K562 (cell line): ENCODE measurements at regions not wholly inside any gene's neighbourhood (a gene's known extent, or its start where the extent isn't known, plus 50 kb on each side); places are given as distances from the start of the nearest gene placed in this dataset.

Experiments used
- ATAC-seq: fragments of 200-7000 bp; cut with Tn5 transposase; 3 replicates; pipeline ENCODE4 v1.9.1; 2020; ENCODE audit warnings: moderate library complexity
- BruUV-seq: library from RNA; stranded (reverse); fragments of 400-500 nt; replicated peaks from 2 replicates; lab custom pipeline; 2021; lab: Mats Ljungman, UMichigan
- CTCF ChIA-PET: fragments of 300-600 bp; formaldehyde crosslinking; extraction: SDS; loops from one replicate; lab custom pipeline; 2021; ENCODE audit warnings: low intra/inter-chr PET ratio; lab: Yijun Ruan, JAX
- POLR2A ChIA-PET: fragments of 300-600, 350-650 bp; sonication (Branson Sonifier 250); formaldehyde crosslinking; extraction: SDS; loops from one replicate; lab custom pipeline; 2021; ENCODE audit warnings: antibody characterized with exemption, inconsistent platforms; lab: Yijun Ruan, JAX
- DNase-seq, 4 experiments: peaks; one replicate each; pipeline versions ENCODE4 v3.0.0 to v3.0.0-alpha.2; 2011 to 2018; ENCODE audit warnings: low spot score in 3 of 4, mixed read lengths in 3 of 4; ENCODE audit errors: extremely low read depth in 1 of 4
- FAIRE-seq: peaks from 2 replicates; lab custom pipeline; 2011; peaks lifted over from hg19 to GRCh38; lab: Jason Lieb, UNC
- H2AFZ ChIP-seq: 2 replicates; pipeline ENCODE4 v1.6.0; 2011; ENCODE audit warnings: low read depth, low read length, control low read depth, inconsistent platforms
- H3K27ac ChIP-seq: fragments of 200-600 bp; 3 replicates; pipeline ENCODE4 v1.8.0; 2011; ENCODE audit warnings: low read depth, mild to moderate bottlenecking, control low read depth, inconsistent platforms, low read length, moderate library complexity, mixed read lengths; ENCODE audit errors: extremely low read depth
- H3K27me3 ChIP-seq, 2 experiments: fragments of 300-600 bp in 1 of 2; 2 replicates in 1 of 2; 3 replicates in 1 of 2; pipeline versions ENCODE4 v1.6.0 to v1.8.0; 2011; ENCODE audit warnings: inconsistent platforms in 2 of 2, low read length in 2 of 2, mild to moderate bottlenecking in 1 of 2, mixed read lengths in 1 of 2, moderate library complexity in 1 of 2; ENCODE audit not compliant: control insufficient read depth in 2 of 2, insufficient read depth in 2 of 2
- H3K36me3 ChIP-seq: fragments of 300-600 bp; 3 replicates; pipeline ENCODE4 v1.8.0; 2011; ENCODE audit warnings: mild to moderate bottlenecking, low read length, inconsistent platforms; ENCODE audit not compliant: control insufficient read depth, insufficient read depth
- H3K4me1 ChIP-seq, 2 experiments: fragments of 200-600 bp in 1 of 2; replicated peaks in 1 of 2; 2 replicates in 1 of 2; 3 replicates in 1 of 2; pipeline versions ENCODE4 v1.5.1 to v1.8.0; 2011; ENCODE audit warnings: inconsistent platforms in 2 of 2, low read length in 2 of 2, mild to moderate bottlenecking in 1 of 2, mixed read lengths in 1 of 2, moderate library complexity in 1 of 2; ENCODE audit not compliant: control insufficient read depth in 2 of 2, insufficient read depth in 2 of 2
- H3K4me2 ChIP-seq: 2 replicates; pipeline ENCODE4 v1.6.1; 2011; ENCODE audit warnings: low read length, control low read depth, inconsistent platforms, mixed read lengths; ENCODE audit not compliant: insufficient read depth
- H3K4me3 ChIP-seq: fragments of 200-600 bp; sonication (generic), shearing (Covaris generic); 2 replicates; pipeline ENCODE4 v1.5.1; 2016; ENCODE audit warnings: control low read depth, inconsistent platforms
- H3K79me2 ChIP-seq: fragments of 200-600 bp; 3 replicates; pipeline ENCODE4 v1.8.0; 2011; ENCODE audit warnings: low read length, inconsistent platforms; ENCODE audit not compliant: control insufficient read depth, insufficient read depth
- H3K9ac ChIP-seq, 2 experiments: 2 replicates each; pipeline versions ENCODE4 v1.6.0 to v1.6.1; 2011; ENCODE audit warnings: low read depth in 2 of 2, low read length in 2 of 2, control low read depth in 1 of 2, inconsistent platforms in 1 of 2, mild to moderate bottlenecking in 1 of 2, mixed read lengths in 1 of 2; ENCODE audit not compliant: insufficient read depth in 1 of 2
- H3K9me1 ChIP-seq: one replicate; pipeline ENCODE4 v1.6.0; 2011; ENCODE audit warnings: inconsistent platforms, mild to moderate bottlenecking, low read length, moderate library complexity; ENCODE audit not compliant: control insufficient read depth, insufficient read depth
- H3K9me3 ChIP-seq: replicated peaks from 2 replicates; pipeline ENCODE4 v1.5.1; 2011; ENCODE audit warnings: low read depth, low read length, inconsistent platforms; ENCODE audit not compliant: control insufficient read depth, insufficient read depth
- H4K20me1 ChIP-seq: replicated peaks from 2 replicates; pipeline ENCODE4 v1.6.1; 2011; ENCODE audit warnings: low read length, inconsistent platforms, mixed read lengths; ENCODE audit not compliant: control insufficient read depth, insufficient read depth
- ASH1L ChIP-seq: fragments of 450-650 bp; IDR thresholded peaks from 2 replicates; pipeline ENCODE4 v1.6.1; 2018; ENCODE audit warnings: borderline replicate concordance, mild to moderate bottlenecking, low read depth; ENCODE audit not compliant: partially characterized antibody
- ATF2 ChIP-seq: sonication (generic); formaldehyde crosslinking; IDR thresholded peaks from 2 replicates; pipeline ENCODE4 v1.8.1; 2022; ENCODE audit warnings: missing genetic modification reagents
- CUX1 ChIP-seq: fragments of 200-800 bp; sonication (Bioruptor generic); IDR thresholded peaks from 2 replicates; pipeline ENCODE4 v1.6.1; 2016; ENCODE audit warnings: missing genetic modification characterization, missing compliant biosample characterization
- DNMT1 ChIP-seq: fragments of 450-650 bp; IDR thresholded peaks from 2 replicates; pipeline ENCODE4 v1.6.1; 2016; ENCODE audit warnings: antibody characterized with exemption, mild to moderate bottlenecking
- HNRNPLL ChIP-seq: fragments of 200-400 bp; formaldehyde crosslinking; IDR thresholded peaks from 2 replicates; pipeline ENCODE4 v1.6.1; 2017; ENCODE audit warnings: low read length, low read depth, mild to moderate bottlenecking; ENCODE audit not compliant: poor library complexity, severe bottlenecking
- NEUROD1 ChIP-seq: fragments of 150-350 bp; IDR thresholded peaks from 2 replicates; pipeline ENCODE4 v1.6.1; 2014; ENCODE audit warnings: borderline replicate concordance, low read length, low read depth; ENCODE audit not compliant: partially characterized antibody
- PHF20 ChIP-seq: fragments of 450-650 bp; IDR thresholded peaks from 2 replicates; pipeline ENCODE4 v1.6.1; 2018; ENCODE audit not compliant: partially characterized antibody
- POLR2G ChIP-seq: fragments of 200-400 bp; formaldehyde crosslinking; IDR thresholded peaks from 2 replicates; pipeline ENCODE4 v1.6.1; 2017; ENCODE audit warnings: low read depth, mild to moderate bottlenecking, antibody characterized with exemption, low read length, moderate library complexity
- SIN3B ChIP-seq: fragments of 450-650 bp; IDR thresholded peaks from 2 replicates; pipeline ENCODE4 v1.6.1; 2017; ENCODE audit warnings: low read depth, mild to moderate bottlenecking, moderate library complexity
- SREBF1 ChIP-seq: fragments of 150-350 bp; IDR thresholded peaks from 2 replicates; pipeline ENCODE4 v1.6.1; 2014; ENCODE audit warnings: antibody characterized with exemption, low read depth, low read length, borderline replicate concordance
- ZBED1 ChIP-seq: IDR thresholded peaks from 2 replicates; pipeline ENCODE4 v1.6.1; 2014
- ZNF740 ChIP-seq, 3 experiments: fragments of 200-800 bp in 1 of 3; sonication (Bioruptor generic) in 1 of 3; sonication (generic) in 1 of 3; formaldehyde crosslinking in 1 of 3; IDR thresholded peaks; 2 replicates each; pipeline versions ENCODE4 v1.6.1 to v1.8.0; 2016 to 2022; ENCODE audit warnings: mild to moderate bottlenecking in 2 of 3, missing compliant biosample characterization in 2 of 3, missing genetic modification characterization in 2 of 3, missing genetic modification reagents in 1 of 3
- WGBS: fragments of 100-300 bp; shearing (Covaris generic); methylation state at CpG from one replicate; pipeline ENCODE4 v1.1.6; 2016; ENCODE audit warnings: low coverage, mixed read lengths; ENCODE audit not compliant: insufficient coverage; ENCODE audit errors: missing lambda C conversion rate; 5-methylcytosine and 5-hydroxymethylcytosine counted together
- in situ Hi-C: fragments of 300-500 bp; cut with MboI; formaldehyde crosslinking; loops from 4 replicates; pipeline ENCODE4 v1.15.0; 2018; ENCODE audit warnings: inconsistent platforms, mixed read lengths
- intact Hi-C: fragments of 100-400 bp; cut with micrococcal nuclease; formaldehyde crosslinking; loops from 2 replicates; pipeline ENCODE4 v1.14.2; 2022

- ATAC-seq, result no peak
- Histone ChIP-seq H3K4me2 (no peak overlapping the region), H3K4me3 (no peak overlapping the region), H3K27ac (no peak overlapping the region), H3K27me3 (no peaks in the 10 kb centered on the region), H3K9me3 (no peaks in the 10 kb centered on the region), H3K9me1 (no peaks in the 10 kb centered on the region), H3K79me2 (no peaks in the 10 kb centered on the region), H4K20me1 (no peaks in the 10 kb centered on the region), H2AFZ (no peak overlapping the region), H3K9ac (no peak overlapping the region), H3K4me1 (no peaks in the 10 kb centered on the region), H3K36me3 (no peaks in the 10 kb centered on the region)
- POLR2A ChIA-PET, result no interaction called here
- in situ Hi-C loops (no loop called here), intact Hi-C loops (no loop called here)
- CTCF ChIA-PET, result no interaction called here
- FAIRE-seq, result no peak
- WGBS, result no CpG with 5 or more reads among the region's 3 CpGs
- no peak for DNase-seq
- TF ChIP-seq PHF20, result no peak
- no peak for TF ChIP-seq ZBED1
- no peak for TF ChIP-seq POLR2G
- TF ChIP-seq ZNF740 (CRISPR knock-in tag; IDR thresholded peaks at IDR 0.05), result no peak
- TF ChIP-seq ZNF740 (tag; IDR thresholded peaks at IDR 0.05), result no peak
- no peak for TF ChIP-seq ATF2 (CRISPR knock-in tag)
- TF ChIP-seq SIN3B, result no peak
- no peak for TF ChIP-seq HNRNPLL
- no peak for TF ChIP-seq DNMT1
- TF ChIP-seq SREBF1, result no peak
- no peak for TF ChIP-seq CUX1 (CRISPR knock-in tag)
- TF ChIP-seq ASH1L, result no peak
- no peak for TF ChIP-seq NEUROD1
- no TSS peak for BruUV-seq
Measured at GRCh38 chr9:26523577-26523976, 369.0 kb downstream of the CAAP1 start.
